Glutamatergic neuron (in vitro differentiated cells): ENCODE measurements at regions not wholly inside any gene's neighbourhood (a gene's known extent, or its start where the extent isn't known, plus 50 kb on each side); places are given as distances from the start of the nearest gene placed in this dataset.
"Not testable (repeated sequence)": the region's sequence is repeated elsewhere in the genome, so short reads cannot be mapped to it uniquely, and the experiment has no call there.

Experiments used
- DNase-seq: peaks from one replicate; pipeline ENCODE4 v3.0.0; 2022
- H3K27ac Mint-ChIP-seq: one replicate; pipeline ENCODE4 v1.8.0; 2020; ENCODE audit warnings: mild to moderate bottlenecking, mixed read lengths, inconsistent platforms; ENCODE audit not compliant: unreplicated experiment
- H3K27me3 Mint-ChIP-seq: one replicate; pipeline ENCODE4 v1.8.0; 2020; ENCODE audit warnings: mild to moderate bottlenecking, moderate library complexity, mixed read lengths, inconsistent platforms; ENCODE audit not compliant: unreplicated experiment
- H3K36me3 Mint-ChIP-seq: one replicate; pipeline ENCODE4 v1.8.0; 2020; ENCODE audit warnings: mild to moderate bottlenecking, mixed read lengths, inconsistent platforms; ENCODE audit not compliant: unreplicated experiment
- H3K4me1 Mint-ChIP-seq: one replicate; pipeline ENCODE4 v1.8.0; 2020; ENCODE audit warnings: mild to moderate bottlenecking, low read depth, mixed read lengths, inconsistent platforms; ENCODE audit not compliant: unreplicated experiment
- H3K4me3 Mint-ChIP-seq: one replicate; pipeline ENCODE4 v1.8.0; 2020; ENCODE audit warnings: mild to moderate bottlenecking, mixed read lengths, inconsistent platforms; ENCODE audit not compliant: unreplicated experiment
- H3K9me3 Mint-ChIP-seq: one replicate; pipeline ENCODE4 v1.8.0; 2020; ENCODE audit warnings: mild to moderate bottlenecking, moderate library complexity, mixed read lengths, inconsistent platforms; ENCODE audit not compliant: unreplicated experiment
- CTCF ChIP-seq: fragments of 200-600 bp; sonication (generic); IDR thresholded peaks from one replicate; pipeline ENCODE4 v1.5.0; 2021; ENCODE audit not compliant: partially characterized antibody, unreplicated experiment

GRCh38 chr14:106179761-106180160, 653.4 kb downstream of the TMEM121 start:
- H3K27me3 Mint-ChIP-seq, result no peaks in the 10 kb centered on the region
- H3K27ac Mint-ChIP-seq, result no peak overlapping the region
- H3K4me1 Mint-ChIP-seq, result no peaks in the 10 kb centered on the region
- peaks cover 9% of the 10 kb centered on the region for H3K9me3 Mint-ChIP-seq
- DNase-seq, result no peak
- no peaks in the 10 kb centered on the region for H3K36me3 Mint-ChIP-seq
- TF ChIP-seq CTCF, result no peak
- H3K4me3 Mint-ChIP-seq, result no peak overlapping the region

- not testable (repeated sequence) for H3K27me3 Mint-ChIP-seq, H3K4me1 Mint-ChIP-seq, H3K27ac Mint-ChIP-seq, H3K4me3 Mint-ChIP-seq, DNase-seq, H3K9me3 Mint-ChIP-seq, H3K36me3 Mint-ChIP-seq
These were observed 658.4 kb downstream of the TMEM121 start for GRCh38 chr14:106184771-106185170.

GRCh38 chr14:106185174-106185836, 658.9 kb downstream of the TMEM121 start:
- H3K27ac Mint-ChIP-seq, result not testable (repeated sequence)

GRCh38 chr14:106185837-106186233, 659.5 kb downstream of the TMEM121 start:
- no peak overlapping the region for H3K27ac Mint-ChIP-seq
- H3K36me3 Mint-ChIP-seq, result peaks cover 5% of the 10 kb centered on the region
- H3K9me3 Mint-ChIP-seq, result peaks cover 5% of the 10 kb centered on the region
- H3K27me3 Mint-ChIP-seq, result peaks cover 1% of the 10 kb centered on the region
- no peak for DNase-seq
- TF ChIP-seq CTCF, result no peak
- no peak overlapping the region for H3K4me3 Mint-ChIP-seq
- no peaks in the 10 kb centered on the region for H3K4me1 Mint-ChIP-seq

More at GRCh38 chr14:106185174-106185836, 658.9 kb downstream of the TMEM121 start:
- not testable (repeated sequence) for H3K9me3 Mint-ChIP-seq, H3K36me3 Mint-ChIP-seq, H3K27me3 Mint-ChIP-seq, H3K4me1 Mint-ChIP-seq, H3K4me3 Mint-ChIP-seq, DNase-seq

- Mint-ChIP-seq H3K36me3 (peaks cover 5% of the 10 kb centered on the region), H3K4me1 (no peaks in the 10 kb centered on the region), H3K9me3 (peaks cover 7% of the 10 kb centered on the region), H3K4me3 (no peak overlapping the region), H3K27ac (no peak overlapping the region), H3K27me3 (peaks cover 1% of the 10 kb centered on the region)
- no peak for DNase-seq
- no peak for TF ChIP-seq CTCF
These were observed 660.8 kb downstream of the TMEM121 start for GRCh38 chr14:106187216-106187615.

- DNase-seq, H3K27me3 Mint-ChIP-seq, H3K36me3 Mint-ChIP-seq, H3K4me1 Mint-ChIP-seq, H3K27ac Mint-ChIP-seq, H3K4me3 Mint-ChIP-seq: not testable (repeated sequence)
- peaks cover 13% of the 10 kb centered on the region for H3K9me3 Mint-ChIP-seq
These were observed 666.3 kb downstream of the TMEM121 start for GRCh38 chr14:106192701-106193100.

GRCh38 chr14:106196459-106196858, 670.1 kb downstream of the TMEM121 start:
- H3K27ac Mint-ChIP-seq, DNase-seq, H3K27me3 Mint-ChIP-seq, H3K4me3 Mint-ChIP-seq, H3K4me1 Mint-ChIP-seq: not testable (repeated sequence)
- peaks cover 12% of the 10 kb centered on the region for H3K36me3 Mint-ChIP-seq
- H3K9me3 Mint-ChIP-seq, result peaks cover 25% of the 10 kb centered on the region

GRCh38 chr14:106197264-106197663, 670.9 kb downstream of the TMEM121 start:
- not testable (repeated sequence) for H3K27ac Mint-ChIP-seq, H3K4me3 Mint-ChIP-seq, H3K4me1 Mint-ChIP-seq, DNase-seq, H3K27me3 Mint-ChIP-seq
- H3K9me3 Mint-ChIP-seq, result peaks cover 23% of the 10 kb centered on the region
- H3K36me3 Mint-ChIP-seq, result peaks cover 12% of the 10 kb centered on the region
